Pons (tissue), 1 donor: ENCODE measurements at regions not wholly inside any gene's neighbourhood (a gene's known extent, or its start where the extent isn't known, plus 50 kb on each side); places are given as distances from the start of the nearest gene placed in this dataset.
"Not testable (repeated sequence)": the region's sequence is repeated elsewhere in the genome, so short reads cannot be mapped to it uniquely, and the experiment has no call there.

Experiments used
- DNase-seq: peaks from one replicate; pipeline ENCODE4 v3.0.0-alpha.2; 2016; ENCODE audit warnings: low spot score

DNA sequence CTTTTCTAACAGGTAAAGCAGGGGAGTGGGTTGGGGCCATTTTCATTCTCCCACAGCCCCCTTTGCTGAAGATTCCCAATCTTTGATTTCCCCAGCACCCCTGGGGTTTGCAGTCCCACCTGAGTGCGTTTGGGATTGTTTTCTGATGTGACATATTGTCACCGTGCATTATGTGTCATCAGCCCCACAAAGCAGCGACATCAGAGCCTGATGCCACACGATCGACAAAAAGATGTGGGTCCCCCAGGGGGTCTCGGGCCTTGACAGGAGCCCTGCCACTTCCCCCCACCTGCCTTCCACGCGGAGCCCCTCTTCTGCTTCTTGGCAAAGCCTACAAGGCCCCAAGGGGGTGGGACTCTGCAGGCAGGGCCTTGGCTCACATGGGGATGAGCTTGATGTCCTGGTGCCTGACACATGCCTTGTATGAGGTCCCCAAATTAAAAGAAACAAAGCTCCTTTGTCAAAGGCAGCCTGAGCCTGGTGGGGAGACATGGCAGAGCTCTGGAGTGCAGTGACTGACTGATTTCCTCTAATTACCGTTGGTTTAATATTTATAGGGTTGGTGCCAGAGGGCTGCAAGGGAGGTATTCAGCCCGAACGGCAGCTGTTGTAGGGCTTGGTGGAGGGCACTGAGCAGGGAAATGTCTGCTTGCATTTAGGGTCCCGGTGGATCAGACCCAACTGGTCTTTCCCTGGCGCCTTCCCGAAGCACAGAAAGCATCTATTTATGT, 149.2 kb downstream of the MIAT start:
- DNase-seq, result no peak

DNA sequence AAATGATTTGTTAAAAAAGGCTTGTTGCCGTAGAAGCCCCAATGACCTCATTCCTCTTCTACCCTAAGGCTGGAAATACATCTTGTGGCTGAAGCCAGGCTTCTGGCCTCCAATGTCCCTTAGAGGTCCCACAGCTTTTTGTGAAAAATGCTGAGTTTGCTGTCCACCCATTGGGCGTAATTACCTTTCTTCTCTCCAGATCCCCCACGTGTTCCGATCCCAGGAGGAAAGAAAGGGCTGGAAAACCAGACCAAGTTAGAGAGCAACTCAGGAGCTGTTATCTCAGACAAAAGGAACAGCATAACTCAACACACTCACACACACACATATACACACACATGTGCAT, 154.2 kb downstream of the MIAT start:
- no peak for DNase-seq

DNA sequence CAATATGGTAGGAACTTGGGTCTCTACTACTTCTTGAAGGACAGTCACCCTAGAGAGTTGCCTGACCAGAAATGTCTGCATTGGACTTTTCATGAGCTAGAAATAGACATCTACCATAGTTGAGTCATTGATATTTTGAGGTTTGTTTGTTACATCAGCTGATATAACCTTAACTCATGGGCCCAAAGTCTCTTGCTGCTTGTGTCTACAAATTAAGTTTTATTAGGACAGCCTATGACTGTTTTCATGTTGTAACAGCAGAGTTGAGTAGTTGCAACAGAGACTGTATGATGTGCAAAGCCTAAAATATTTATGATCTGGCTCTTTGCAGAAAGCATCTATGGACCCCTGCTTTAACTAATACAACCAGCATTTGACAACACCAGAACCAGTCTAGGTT, 155.3 kb downstream of the MIAT start:
- DNase-seq, result no peak

DNA sequence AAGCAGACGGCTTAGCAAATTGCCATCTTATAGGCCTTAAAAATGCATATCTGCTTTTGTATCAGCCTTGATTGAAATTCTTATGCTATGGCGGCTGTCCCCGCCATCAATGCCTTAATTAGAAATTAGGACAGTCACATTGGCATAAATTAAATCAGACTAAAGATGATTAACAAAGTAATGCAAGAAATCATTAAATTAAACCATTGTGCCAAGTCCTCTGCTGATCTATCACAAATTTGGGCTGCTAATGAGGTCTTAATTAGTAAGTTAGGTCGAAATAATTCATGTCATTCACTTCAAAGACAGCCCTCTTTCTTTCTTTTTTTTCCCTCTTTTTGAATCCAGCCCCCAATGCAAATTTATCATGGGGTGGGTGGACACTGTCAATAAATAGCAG, 159.3 kb downstream of the MIAT start:
- no peak for DNase-seq

DNA sequence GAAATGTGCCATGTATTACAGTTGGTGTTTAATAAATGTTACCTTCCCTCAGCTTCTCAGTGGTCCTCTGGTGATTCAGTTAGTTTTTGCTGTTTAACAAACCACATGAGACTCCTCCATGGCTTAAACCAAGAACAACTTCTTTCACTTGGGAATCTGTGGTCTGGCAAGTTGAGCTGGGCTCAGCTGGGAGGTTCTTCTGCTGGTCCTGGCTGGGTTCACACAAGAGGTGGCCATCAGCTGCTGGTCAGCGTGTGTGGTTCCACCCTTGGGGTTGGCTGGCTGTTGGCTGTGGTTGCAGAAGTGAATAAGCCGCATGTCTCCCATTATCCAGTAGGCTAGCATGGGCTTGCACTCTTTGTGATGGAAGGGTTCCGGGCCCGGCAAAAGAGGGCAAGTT, 160.5 kb downstream of the MIAT start:
- no peak for DNase-seq

DNA sequence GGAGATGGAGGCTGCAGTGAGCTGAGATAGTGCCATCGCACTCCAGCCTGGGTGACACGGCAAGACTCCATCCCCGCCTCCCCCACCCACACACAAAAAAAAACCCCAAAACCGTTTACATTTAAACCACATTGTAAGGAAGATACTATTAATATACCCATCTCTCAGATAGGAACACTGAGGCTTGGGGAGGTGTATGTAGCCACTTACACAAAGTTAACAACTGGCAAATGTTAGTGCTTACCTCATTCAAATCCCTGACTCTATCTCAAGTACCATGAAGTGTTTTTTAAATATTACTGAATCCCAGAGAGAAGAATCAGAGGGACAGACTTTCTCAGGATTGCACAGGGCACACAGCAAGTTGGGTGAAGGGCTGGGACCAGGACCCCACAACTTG, 164.5 kb downstream of the MIAT start:
- DNase-seq, result no peak

DNA sequence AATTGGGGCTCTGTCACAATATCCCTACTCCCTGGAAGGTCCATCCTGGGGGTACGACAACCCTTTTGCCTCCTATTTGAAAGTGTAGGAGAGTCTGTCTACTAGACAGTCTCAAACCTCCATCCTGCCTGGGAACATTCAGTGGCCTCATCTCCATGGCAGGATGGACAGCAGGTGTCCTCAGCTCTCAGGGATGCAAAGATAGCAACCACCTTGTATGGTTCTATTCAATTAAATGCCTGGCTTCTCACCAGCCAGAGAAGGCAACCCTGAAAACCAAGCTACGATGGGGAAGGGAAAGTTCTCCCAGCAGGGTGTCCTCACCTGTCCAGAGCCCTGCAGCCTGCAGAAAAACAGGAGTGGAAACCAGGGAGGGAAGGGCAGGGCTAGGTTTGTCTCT, 164.9 kb downstream of the MIAT start:
- DNase-seq, result no peak

DNA sequence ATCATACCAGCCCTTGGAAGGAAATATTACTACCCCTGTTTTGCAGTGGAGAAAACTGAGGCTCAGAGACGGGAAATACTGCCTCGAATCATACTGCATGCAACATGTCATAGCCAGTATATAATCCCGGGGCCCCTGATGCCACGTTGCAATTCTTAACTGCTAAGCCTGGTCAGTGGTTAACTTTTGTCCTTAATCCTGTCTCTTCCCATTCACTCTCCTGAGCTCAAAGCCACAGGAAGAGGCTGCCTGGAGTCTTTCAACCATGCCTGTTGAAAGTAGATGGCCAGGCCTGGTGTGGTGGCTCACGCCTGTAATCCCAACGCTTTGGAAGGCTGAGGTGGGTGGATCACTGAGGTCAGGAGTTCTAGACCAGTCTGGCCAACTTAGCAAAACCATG, 166.6 kb downstream of the MIAT start:
- DNase-seq, result no peak

DNA sequence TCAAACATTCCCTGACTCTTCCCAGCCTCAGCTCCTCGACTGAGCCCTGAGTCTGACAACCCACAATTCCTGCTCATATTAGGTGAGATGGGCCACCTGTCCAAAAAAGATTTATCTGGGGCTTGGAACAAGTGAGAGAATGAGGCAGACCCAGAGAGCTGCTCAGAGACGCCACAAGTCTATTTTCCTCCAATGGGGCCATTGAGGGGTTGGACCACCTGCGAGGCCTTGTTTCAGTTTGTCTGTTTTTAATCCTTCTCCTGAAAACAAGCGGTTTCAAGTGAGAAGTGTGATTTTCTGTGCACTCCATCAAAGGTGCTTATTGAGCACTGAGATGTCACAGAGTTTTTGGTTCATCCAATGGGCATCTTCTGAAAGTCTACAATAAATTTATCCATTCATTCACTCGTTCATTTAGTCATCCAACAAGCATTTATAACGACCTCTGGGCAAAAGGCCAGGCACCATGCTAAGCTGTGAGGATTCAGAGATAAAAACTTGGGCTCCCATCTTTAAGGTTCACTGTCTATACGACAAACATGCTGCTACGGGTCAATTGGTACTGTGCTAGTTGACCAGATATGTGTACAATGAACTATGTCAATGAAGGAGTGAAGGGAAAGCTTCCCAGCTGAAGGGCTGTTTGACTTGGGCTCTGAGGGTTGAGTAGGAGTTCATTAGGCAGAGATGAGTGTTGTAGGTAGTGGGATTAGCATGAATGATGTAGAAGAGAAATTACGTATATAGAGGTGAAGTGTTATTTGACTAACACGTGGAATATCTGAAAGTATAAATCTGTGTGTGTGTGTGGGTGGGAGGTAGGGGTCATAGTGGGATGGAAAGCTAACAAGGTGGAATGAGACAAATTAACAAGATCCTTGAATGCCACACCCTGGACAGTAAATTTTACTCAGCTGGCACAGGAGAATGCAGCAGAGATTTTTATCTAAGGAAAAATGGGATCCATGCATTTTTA, 168.9 kb downstream of the MIAT start:
- DNase-seq, result no peak

DNA sequence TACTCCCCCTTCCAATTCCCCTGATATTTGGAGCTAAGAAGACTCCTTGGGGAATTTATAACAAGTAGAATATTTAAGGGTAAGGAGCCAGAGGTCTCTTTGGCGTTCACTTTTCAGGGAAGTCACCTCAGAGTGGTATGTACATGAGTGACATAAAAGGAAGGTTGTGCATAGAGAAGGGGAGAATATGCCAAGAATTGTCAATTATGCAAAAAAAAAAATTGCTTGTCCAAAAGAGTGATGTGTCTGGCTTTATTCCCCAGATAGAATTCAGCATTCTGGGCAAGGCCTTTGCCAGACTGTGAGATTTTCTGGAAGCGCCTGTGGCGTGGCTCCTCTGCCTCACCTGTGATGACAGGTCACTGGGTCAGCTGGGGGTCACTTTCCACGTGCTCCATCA, 170.2 kb downstream of the MIAT start:
- no peak for DNase-seq

DNA sequence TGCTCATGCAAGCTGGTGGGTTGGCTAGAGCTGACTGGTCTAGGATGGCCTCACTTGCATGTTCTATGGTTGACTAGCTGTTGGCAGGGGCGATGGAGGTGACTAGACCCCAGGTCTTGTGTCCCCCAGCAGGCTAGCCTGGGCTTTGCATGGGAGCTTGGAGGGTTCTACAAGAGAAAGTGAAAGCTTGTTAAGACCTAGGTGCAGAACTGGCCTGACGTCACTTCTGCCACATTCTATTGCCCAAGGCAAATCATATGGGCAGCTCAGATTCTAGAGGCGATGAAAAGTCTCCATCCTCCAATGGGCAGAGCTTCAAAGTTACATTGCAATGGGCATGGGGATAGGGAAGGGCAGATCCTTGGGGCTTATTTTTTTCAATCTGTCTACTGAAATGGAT, 170.9 kb downstream of the MIAT start:
- no peak for DNase-seq

DNA sequence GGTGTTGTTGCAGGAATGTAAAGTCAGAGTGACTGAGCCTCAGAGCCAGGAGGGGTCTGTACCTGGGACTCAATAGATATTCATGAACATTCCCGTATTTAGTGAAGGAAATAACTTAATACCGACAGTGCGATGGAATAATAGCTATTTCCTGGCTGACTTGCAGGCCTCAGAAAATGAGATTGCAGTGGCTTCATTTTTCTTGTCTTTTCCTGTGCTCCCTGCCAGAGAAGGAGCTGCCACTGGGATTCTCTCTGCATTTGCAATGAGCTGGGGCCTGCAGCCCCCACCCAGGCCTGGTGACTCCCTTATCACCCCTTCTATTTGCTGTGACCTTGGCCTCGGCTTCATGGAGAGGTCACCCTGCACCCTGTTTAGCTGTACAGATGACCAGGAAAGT, 173.4 kb downstream of the MIAT start:
- no peak for DNase-seq

DNA sequence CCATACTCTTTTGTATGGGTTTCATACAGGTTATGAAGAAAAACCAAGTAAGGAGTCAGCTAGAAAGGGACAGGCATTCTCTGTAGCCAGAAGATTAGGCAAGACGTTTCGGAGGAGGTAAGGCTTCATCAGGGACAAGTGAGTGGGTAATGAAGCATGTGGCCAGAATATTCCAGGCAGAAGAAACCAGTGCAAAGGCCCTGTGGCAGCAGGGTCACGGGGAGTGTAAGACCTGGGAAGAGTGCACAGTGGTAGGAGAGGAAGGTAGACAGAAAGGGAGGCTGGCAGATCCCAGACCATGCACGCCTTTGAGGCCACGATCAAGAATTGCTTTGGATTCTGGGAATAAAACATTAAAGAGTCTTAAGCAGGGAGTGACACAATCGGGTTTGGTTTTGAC, 177.6 kb downstream of the MIAT start:
- no peak for DNase-seq

DNA sequence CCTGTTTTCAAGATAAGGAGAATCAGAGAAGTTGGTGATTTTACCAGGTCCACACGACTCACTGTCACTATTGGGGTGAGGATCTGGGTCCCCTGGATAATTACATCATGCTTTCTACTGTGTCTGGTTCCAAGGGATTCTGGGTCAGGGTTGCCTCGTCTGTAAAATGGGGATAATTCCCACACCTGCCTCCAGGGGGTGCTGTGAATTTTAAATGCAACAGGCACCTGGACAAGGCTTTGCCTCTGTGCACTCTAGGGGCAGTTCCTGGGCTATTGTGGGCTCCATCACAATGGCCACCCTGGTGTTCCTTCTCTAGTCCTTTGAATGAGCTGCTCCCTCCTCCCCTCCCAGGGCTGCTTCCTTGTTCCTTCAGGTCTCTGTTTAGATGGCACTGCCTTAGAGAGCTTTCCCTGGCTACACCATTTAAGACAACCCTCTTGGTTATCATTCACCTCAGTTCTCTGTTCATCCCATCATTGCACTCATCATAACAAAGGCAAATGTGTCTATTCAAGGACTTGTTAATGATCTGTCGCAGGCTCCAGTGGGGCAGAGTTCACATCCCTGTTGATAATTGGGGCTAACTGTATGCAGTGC, 178.6 kb downstream of the MIAT start:
- no peak for DNase-seq

DNA sequence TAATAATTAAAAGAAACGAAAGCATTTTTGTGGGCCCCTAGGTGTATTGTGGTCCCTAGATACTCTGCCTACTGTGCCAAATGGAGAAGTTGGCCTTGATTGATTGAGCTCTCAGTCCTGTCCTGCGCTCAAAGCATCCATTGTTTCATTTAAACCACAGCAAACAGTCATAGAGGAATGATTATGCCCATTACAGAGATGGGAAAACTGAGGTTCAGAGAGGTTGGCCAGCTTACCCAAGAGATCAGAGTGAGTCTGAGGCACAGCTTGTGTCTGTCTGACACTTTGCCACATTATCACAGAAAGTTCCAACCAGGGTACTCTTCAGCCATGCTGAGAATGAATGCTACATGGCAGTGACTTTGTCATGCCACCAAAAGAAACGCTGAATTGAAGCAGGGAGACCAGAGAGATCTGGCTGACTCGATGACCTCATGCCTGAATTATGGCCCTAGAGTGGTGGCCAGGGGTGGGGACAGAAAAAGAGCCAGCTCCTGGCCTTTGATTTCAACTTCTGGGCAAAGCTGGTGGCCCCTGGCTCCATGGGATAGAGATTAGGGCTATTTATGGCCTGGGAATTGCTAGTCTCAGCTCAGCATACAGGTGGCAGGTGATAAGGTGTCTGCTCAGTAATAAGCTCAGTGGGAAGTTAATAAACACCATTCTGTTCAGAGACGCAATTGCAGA, 180.5 kb downstream of the MIAT start:
- no peak for DNase-seq

DNA sequence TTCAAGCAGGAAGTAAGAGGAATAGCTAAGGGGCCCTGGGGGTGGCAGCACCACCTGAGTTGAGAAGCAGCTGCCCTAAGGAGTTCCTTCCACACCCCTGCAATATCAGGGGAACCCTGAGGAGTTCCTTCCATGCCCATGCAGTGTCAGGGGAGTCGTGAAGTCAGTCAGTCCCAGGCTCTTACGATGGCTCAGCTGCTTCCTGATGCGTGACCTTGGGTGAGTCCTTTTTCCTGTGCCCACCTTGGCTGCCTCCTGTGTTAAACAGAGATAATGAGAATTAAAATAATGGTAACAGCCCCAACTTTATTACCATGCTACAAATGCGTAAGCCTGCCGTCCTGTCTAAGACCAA, 181.1 kb downstream of the MIAT start:
- DNase-seq, result no peak

DNA sequence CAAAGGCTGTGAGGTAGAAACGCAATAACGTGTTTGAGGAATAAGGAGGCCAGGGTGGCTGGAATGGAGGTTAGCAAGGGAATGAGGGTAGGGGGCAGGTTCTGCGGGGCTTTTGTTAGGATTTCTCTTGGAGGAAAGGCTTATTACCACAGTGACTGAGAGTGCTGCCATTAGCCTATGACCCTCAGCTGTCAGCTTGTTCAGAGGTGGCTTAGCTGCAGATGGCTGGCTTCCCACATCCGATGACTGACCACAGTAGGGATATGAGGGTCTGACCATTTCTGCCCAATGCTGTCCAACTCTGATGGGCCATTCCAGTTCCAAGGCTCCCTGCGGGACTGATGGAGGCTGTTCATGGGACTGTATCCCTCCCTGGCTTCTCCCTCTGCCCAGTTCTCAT, 181.8 kb downstream of the MIAT start:
- DNase-seq, result no peak

DNA sequence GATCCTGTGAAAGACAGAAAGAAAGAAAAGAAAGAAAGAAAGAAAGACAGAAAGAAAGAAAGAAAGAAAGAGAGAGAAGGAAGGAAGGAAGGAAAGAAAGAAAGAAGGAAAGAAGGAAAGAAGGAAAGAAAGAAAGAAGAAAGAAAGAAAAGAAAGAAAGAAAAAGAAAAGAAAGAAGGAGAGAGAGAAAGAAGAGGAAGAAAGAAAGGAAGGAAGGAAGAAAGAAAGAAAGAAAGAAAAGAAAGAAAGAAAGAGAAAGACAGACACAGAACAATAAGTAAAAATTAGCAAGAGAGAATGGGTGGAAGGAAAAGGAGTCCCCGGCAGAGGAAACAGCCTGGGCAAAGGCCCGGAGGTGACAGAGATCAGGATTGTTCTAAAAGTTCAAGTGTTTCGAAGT, 183.4 kb downstream of the MIAT start:
- not testable (repeated sequence) for DNase-seq

DNA sequence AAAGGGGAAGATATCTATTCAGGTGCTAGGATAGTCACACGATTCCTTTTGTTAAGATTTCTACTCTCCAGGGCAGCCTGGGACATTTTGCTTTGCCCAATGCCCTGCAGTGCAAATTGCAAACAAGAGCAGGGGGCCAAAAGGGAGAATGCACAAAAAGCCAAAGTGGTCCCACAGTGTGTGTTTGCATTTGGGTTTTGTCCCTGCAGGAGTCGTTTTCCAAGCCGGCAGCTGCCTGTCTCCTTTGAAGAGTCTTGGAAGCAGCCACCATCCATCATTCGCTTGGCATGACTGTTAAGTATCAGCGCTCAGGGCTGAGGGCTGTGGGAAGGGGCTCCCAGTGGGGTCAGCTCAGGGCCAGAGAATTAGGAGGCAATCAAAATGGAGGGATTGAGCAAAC, 184.7 kb downstream of the MIAT start:
- DNase-seq, result no peak

DNA sequence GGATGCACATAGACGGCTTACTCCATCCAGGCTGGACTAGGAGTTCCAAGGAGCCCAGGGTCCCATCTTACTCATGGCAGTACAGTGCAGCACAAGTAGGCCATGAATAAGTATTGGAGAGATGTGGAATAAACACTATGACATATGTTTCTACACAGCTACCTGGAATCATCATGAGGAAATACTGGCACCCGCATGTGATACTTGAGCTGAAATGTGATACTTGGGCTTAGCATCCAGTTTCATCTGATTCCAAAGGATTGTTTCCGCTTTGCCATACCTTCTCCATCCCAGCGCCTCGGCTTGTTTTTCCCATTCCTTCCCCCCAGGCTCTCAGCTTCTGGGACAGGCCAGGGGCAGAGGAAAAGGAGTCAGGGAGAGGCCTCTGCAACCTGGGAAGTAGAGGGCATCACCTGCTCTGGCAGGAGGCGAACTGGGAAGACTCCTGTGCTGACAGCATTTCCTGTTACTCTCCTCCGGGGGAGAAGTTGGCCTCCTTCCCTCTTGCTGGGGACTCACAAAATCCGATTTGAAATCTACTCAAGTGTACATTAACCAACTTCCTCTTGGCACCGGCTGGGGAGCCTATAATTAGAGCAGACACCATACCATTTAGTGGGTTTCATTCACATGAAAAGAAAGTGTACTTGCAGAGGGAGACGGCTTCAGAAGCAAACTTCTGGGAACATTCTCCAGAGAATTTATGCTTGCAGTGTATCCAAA, 187.8 kb downstream of the MIAT start:
- DNase-seq, result peak; percentile 54

DNA sequence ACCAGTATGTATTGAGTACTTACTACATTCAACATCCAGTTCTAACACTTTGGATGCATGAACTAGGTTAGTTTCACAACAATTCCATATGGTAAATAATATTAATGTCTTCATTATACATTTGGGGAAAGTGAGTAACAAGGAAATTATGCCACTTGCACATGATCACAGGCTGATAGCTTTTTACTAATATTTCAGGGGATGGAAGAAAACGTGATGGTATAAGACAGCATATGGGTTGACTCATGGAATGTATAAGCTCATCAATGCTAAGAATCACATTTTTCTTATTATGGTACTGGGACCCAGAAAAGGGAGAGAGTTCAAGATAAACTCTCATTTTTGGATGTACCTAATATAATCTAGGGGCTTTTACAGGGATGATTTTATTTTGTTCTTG, 188.7 kb downstream of the MIAT start:
- no peak for DNase-seq

DNA sequence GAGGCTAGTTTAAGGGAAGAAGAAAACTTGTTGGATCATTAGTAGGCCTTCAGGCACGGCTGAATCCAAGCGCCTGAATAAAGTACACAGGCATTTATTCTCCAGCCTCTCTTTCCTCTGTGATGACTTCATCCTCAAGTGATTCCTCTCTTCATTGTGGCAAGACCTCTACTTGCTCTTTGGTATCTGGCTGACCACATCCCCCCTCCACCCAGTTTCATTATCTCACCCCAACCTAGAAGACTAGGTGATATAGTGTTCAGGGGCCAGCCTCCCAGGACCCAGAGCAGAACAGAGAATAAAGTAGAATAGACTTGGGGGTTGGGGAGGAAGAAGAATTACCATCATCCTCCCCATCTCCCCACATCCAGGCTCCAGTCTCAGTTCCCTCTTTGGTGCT, 189.3 kb downstream of the MIAT start:
- no peak for DNase-seq
